CD14-positive monocyte (primary cell): ENCODE measurements at regions not wholly inside any gene's neighbourhood (a gene's known extent, or its start where the extent isn't known, plus 50 kb on each side); places are given as distances from the start of the nearest gene placed in this dataset.

Experiments
- DNase-seq, 3 donors: peaks; one replicate each; pipeline ENCODE4 v3.0.0-alpha.2; 2011 to 2022
- H2AFZ ChIP-seq: 2 replicates; pipeline ENCODE4 v1.6.0; 2012; ENCODE audit warnings: mild to moderate bottlenecking, low read depth, low read length, inconsistent platforms; ENCODE audit not compliant: insufficient read depth, poor library complexity, severe bottlenecking
- H3K27ac ChIP-seq, 2 donors: 1 replicate in 1 of 2; 2 replicates in 1 of 2; pipeline ENCODE4 v1.5.1; 2012 to 2013; ENCODE audit warnings: low read length in 2 of 2, control low read depth in 1 of 2, inconsistent platforms in 1 of 2, low read depth in 1 of 2, mild to moderate bottlenecking in 1 of 2
- H3K27me3 ChIP-seq, 2 donors: one replicate each; pipeline versions ENCODE4 v1.6.0 to v1.6.1; 2011 to 2013; ENCODE audit warnings: low read length in 2 of 2; ENCODE audit not compliant: control insufficient read depth in 2 of 2, insufficient read depth in 2 of 2
- H3K36me3 ChIP-seq, 2 donors: replicated peaks in 1 of 2; 1 replicate in 1 of 2; 2 replicates in 1 of 2; pipeline versions ENCODE4 v1.5.1 to v1.6.1; 2012 to 2013; ENCODE audit warnings: low read length in 2 of 2, control low read depth in 1 of 2, inconsistent platforms in 1 of 2, mild to moderate bottlenecking in 1 of 2; ENCODE audit not compliant: insufficient read depth in 2 of 2, control insufficient read depth in 1 of 2
- H3K4me1 ChIP-seq, 2 donors: 1 replicate in 1 of 2; 2 replicates in 1 of 2; pipeline versions ENCODE4 v1.5.1 to v1.6.1; 2012 to 2013; ENCODE audit warnings: low read length in 2 of 2, control low read depth in 1 of 2, inconsistent platforms in 1 of 2, mild to moderate bottlenecking in 1 of 2, moderate library complexity in 1 of 2; ENCODE audit not compliant: insufficient read depth in 2 of 2, control insufficient read depth in 1 of 2
- H3K4me2 ChIP-seq: replicated peaks from 2 replicates; pipeline ENCODE3; 2012; ENCODE audit warnings: low read length, moderate library complexity, mild to moderate bottlenecking; ENCODE audit not compliant: poor library complexity, severe bottlenecking; ENCODE audit errors: extremely low read depth
- H3K4me3 ChIP-seq, 3 experiments: fragments of 200-600 bp in 1 of 3; sonication (generic) in 1 of 3; replicated peaks in 1 of 3; 1 replicate in 2 of 3; 2 replicates in 1 of 3; pipeline ENCODE4 v1.5.1; 2011 to 2013; ENCODE audit warnings: low read length in 3 of 3, mild to moderate bottlenecking in 3 of 3, control low read depth in 2 of 3, low read depth in 2 of 3, inconsistent platforms in 1 of 3, moderate library complexity in 1 of 3
- H3K79me2 ChIP-seq: 2 replicates; pipeline ENCODE4 v1.6.0; 2012; ENCODE audit warnings: mild to moderate bottlenecking, control low read depth, inconsistent platforms, low read length, moderate library complexity; ENCODE audit not compliant: insufficient read depth
- H3K9ac ChIP-seq: 2 replicates; pipeline ENCODE4 v1.6.0; 2017; ENCODE audit warnings: low read length, mild to moderate bottlenecking; ENCODE audit not compliant: insufficient read depth, poor library complexity, severe bottlenecking
- H3K9me3 ChIP-seq, 2 donors: replicated peaks in 1 of 2; 1 replicate in 1 of 2; 2 replicates in 1 of 2; pipeline versions ENCODE4 v1.5.1 to v1.6.1; 2012 to 2013; ENCODE audit warnings: low read length in 2 of 2, control low read depth in 1 of 2; ENCODE audit not compliant: control insufficient read depth in 1 of 2, insufficient read depth in 1 of 2
- H4K20me1 ChIP-seq: 2 replicates; pipeline ENCODE4 v1.6.0; 2012; ENCODE audit warnings: mild to moderate bottlenecking, low read length, control low read depth, moderate library complexity; ENCODE audit not compliant: insufficient read depth
- H3K27ac Mint-ChIP-seq, 7 donors: one replicate each; pipeline ENCODE4 v1.8.0; 2020; ENCODE audit warnings: mild to moderate bottlenecking in 7 of 7, mixed read lengths in 7 of 7, moderate library complexity in 6 of 7, inconsistent platforms in 2 of 7
- H3K27me3 Mint-ChIP-seq, 3 donors: one replicate each; pipeline ENCODE4 v1.8.0; 2021 to 2022; ENCODE audit warnings: low read depth in 3 of 3, mild to moderate bottlenecking in 3 of 3, mixed read lengths in 3 of 3, moderate library complexity in 3 of 3, inconsistent platforms in 1 of 3
- H3K36me3 Mint-ChIP-seq, 2 donors: one replicate each; pipeline ENCODE4 v1.8.0; 2020; ENCODE audit warnings: mixed read lengths in 2 of 2, inconsistent platforms in 1 of 2, mild to moderate bottlenecking in 1 of 2
- H3K4me1 Mint-ChIP-seq: one replicate; pipeline ENCODE4 v1.8.0; 2020; ENCODE audit warnings: mild to moderate bottlenecking, mixed read lengths
- H3K4me3 Mint-ChIP-seq, 2 donors: one replicate each; pipeline ENCODE4 v1.8.0; 2020; ENCODE audit warnings: mild to moderate bottlenecking in 2 of 2, mixed read lengths in 2 of 2, moderate library complexity in 1 of 2
- H3K9me3 Mint-ChIP-seq, 7 donors: one replicate each; pipeline ENCODE4 v1.8.0; 2020 to 2022; ENCODE audit warnings: mixed read lengths in 7 of 7, mild to moderate bottlenecking in 6 of 7, moderate library complexity in 6 of 7, inconsistent platforms in 2 of 7
- WGBS: methylation state at CpG from one replicate; pipeline ENCODE4 v1.1.5; 2013; ENCODE audit warnings: missing lambda C conversion rate; ENCODE audit not compliant: insufficient coverage; 5-methylcytosine and 5-hydroxymethylcytosine counted together
- intact Hi-C, 2 donors: fragments of 100-400 bp; cut with micrococcal nuclease; formaldehyde crosslinking; loops; one replicate each; pipeline versions ENCODE4 v1.15.0 to v1.15.1; 2023
- TF ChIP-seq, protein P1 (sequence below): fragments of 200-600 bp; IDR thresholded peaks from one replicate; pipeline ENCODE4 v1.8.0; 2022; ENCODE audit warnings: antibody characterized with exemption, mild to moderate bottlenecking

DNA sequence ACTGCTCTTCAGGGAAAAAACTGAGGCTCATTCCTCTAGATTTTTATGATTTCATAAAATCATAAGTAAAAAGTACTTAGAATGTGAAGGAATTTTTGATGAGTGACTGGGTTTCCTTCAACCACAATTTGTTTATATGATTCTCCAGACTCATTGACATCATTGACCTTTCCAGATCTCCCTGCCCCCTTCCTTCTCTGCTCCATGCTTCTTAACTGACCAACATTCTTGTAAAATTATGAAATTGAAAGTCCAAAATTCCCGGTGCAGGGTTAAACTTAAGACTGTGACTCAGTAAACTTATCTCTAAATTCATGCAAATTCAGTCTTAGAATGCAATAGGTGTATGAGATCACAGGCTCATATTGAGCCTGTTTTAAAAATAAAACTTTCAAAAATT is 648.9 kb downstream of the TDRD15 start:
- no peak overlapping the region for H2AFZ ChIP-seq
- WGBS = no CpG with 5 or more reads among the region's 1 CpG
- no peak overlapping the region for H3K4me3 ChIP-seq
- no peaks in the 10 kb centered on the region for H4K20me1 ChIP-seq
- intact Hi-C loops = no loop called here
- no peaks in the 10 kb centered on the region for H3K79me2 ChIP-seq
- Mint-ChIP-seq H3K27ac (no peak overlapping the region), H3K4me3 (no peak overlapping the region), H3K4me1 (no peaks in the 10 kb centered on the region), H3K27me3 (no peaks in the 10 kb centered on the region), H3K9me3 (peaks cover 0 to 6% (median 0%) of the 10 kb centered on the region in 7 donors), H3K36me3 (no peaks in the 10 kb centered on the region)
- H3K9ac ChIP-seq = no peak overlapping the region
- TF ChIP-seq, protein P1, sequence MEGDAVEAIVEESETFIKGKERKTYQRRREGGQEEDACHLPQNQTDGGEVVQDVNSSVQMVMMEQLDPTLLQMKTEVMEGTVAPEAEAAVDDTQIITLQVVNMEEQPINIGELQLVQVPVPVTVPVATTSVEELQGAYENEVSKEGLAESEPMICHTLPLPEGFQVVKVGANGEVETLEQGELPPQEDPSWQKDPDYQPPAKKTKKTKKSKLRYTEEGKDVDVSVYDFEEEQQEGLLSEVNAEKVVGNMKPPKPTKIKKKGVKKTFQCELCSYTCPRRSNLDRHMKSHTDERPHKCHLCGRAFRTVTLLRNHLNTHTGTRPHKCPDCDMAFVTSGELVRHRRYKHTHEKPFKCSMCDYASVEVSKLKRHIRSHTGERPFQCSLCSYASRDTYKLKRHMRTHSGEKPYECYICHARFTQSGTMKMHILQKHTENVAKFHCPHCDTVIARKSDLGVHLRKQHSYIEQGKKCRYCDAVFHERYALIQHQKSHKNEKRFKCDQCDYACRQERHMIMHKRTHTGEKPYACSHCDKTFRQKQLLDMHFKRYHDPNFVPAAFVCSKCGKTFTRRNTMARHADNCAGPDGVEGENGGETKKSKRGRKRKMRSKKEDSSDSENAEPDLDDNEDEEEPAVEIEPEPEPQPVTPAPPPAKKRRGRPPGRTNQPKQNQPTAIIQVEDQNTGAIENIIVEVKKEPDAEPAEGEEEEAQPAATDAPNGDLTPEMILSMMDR = no peak
- no peaks in the 10 kb centered on the region for H3K4me1 ChIP-seq
- H3K27me3 ChIP-seq = no peaks in the 10 kb centered on the region
- no peak overlapping the region for H3K4me2 ChIP-seq
- H3K27ac ChIP-seq = no peak overlapping the region
- H3K9me3 ChIP-seq = no peaks in the 10 kb centered on the region
- no peak for DNase-seq
- H3K36me3 ChIP-seq = no peaks in the 10 kb centered on the region

DNA sequence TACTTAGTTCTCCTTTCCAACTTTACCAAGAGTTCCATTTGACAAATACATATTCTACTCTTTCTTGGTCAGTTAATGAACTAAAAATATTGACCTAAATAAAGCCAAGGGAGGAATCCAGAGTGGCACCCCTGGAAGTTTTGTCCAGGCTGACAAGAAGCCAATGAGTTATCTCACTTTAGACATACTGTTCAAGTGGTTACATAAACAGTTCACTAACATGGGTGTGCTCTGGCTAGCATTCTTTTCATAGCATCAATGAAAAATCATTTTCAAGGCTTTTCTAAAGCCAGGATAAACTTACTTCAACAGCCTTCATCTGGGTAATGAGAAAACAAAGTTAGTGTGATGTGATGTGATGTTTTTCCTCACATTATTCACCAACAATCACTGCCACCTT is 649.4 kb downstream of the TDRD15 start:
- Mint-ChIP-seq H3K4me3 (no peak overlapping the region), H3K36me3 (no peaks in the 10 kb centered on the region), H3K4me1 (no peaks in the 10 kb centered on the region), H3K9me3 (peaks cover 0 to 6% (median 0%) of the 10 kb centered on the region in 7 donors), H3K27me3 (no peaks in the 10 kb centered on the region), H3K27ac (no peak overlapping the region)
- Histone ChIP-seq H3K79me2 (no peaks in the 10 kb centered on the region), H3K9ac (no peak overlapping the region), H4K20me1 (no peaks in the 10 kb centered on the region), H2AFZ (no peak overlapping the region), H3K9me3 (no peaks in the 10 kb centered on the region), H3K4me1 (no peaks in the 10 kb centered on the region), H3K4me3 (no peak overlapping the region), H3K27me3 (no peaks in the 10 kb centered on the region), H3K4me2 (no peak overlapping the region), H3K27ac (no peak overlapping the region), H3K36me3 (no peaks in the 10 kb centered on the region)
- intact Hi-C loops = no loop called here
- DNase-seq = no peak
- TF ChIP-seq, protein P1 = no peak
